Activated CD4-positive, CD25-positive, alpha-beta regulatory T cell treated with anti-CD3 and anti-CD28 coated beads, Interleukin-2, amount 50 U/mL, for 16 hours (primary cell): ENCODE measurements at regions not wholly inside any gene's neighbourhood (a gene's known extent, or its start where the extent isn't known, plus 50 kb on each side); places are given as distances from the start of the nearest gene placed in this dataset.
"Not testable (repeated sequence)": the region's sequence is repeated elsewhere in the genome, so short reads cannot be mapped to it uniquely, and the experiment has no call there.

Experiments used
- DNase-seq: peaks from one replicate; pipeline ENCODE4 v3.0.0-alpha.2; 2020; ENCODE audit warnings: low read depth, low spot score

DNA sequence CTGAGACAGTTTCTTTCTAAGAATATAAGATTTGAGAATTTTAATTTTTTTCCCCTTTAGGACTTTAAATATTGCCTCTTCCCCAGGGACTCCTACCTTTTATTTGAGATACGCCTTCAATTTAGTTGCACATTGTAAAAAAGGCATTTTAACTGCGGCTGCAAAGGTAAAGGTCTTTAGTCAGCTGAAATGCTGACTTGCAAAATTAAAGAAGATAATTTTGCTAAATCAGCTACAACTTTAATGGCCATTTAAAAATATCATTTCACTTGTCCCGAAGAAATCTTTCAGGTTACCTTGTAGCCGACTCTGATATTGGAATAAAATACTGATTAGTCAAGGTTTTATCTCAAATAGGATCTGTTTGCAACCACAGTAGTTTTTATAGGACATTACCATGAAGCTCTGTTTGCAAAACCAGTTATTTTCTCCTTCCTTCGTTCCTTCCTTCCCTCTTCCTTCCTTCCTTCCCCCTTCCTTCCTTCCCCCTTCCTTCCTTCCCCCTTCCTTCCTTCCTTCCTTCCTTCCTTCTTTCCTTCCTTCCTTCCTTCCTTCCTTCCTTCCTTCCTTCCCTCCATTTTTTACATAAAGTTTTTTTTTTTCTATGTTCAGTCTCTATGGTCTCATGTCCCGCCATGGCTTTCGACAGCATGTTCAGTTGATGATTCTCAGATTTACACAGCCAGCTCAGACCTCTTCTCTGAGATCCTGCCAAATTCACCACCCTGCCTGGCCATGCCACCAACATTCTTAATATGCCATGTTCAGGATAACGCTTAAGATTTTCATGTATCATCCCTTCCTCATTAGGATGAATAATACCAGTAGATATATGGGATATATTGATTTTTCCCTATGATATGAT is 405.4 kb upstream of the PRKX start:
- DNase-seq = no peak

DNA sequence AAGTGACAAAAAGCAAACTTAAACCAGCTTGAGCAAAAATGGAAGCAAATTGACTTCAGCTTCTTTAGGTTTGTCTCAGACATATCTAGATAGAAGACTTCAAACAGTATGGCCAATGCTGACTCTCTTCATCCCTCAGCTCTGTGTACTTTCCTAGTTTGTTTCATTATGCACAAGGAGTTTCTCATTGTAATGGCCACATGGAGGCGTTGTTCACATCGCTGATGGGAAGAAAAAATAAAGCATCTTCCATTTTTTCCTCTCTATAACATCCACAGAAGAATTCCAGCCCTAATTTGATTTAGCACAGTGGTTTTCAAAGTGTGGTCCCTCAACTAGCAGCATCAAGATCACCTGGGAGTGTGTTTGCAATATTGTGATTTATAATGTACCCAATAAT is 397.5 kb upstream of the PRKX start:
- DNase-seq = no peak

DNA sequence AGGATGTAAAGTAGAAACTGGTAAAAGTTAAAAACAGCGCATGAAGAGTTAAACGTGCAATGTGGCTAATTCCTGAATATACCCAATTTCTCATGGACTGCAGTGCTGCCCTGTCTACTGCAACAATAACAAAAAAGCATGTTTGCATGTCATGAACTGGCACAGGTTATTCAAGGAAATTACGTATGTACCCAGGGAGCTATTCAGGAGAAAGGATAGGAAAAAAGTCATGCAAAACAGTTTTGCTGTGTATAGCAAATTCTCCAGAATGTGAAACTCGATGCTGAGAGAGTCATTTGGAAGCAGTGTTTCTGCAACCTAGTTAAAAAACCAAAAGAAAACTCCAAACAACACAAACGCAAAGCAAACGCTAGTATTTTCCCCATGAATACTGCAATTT is 381.5 kb upstream of the PRKX start:
- DNase-seq = no peak

DNA sequence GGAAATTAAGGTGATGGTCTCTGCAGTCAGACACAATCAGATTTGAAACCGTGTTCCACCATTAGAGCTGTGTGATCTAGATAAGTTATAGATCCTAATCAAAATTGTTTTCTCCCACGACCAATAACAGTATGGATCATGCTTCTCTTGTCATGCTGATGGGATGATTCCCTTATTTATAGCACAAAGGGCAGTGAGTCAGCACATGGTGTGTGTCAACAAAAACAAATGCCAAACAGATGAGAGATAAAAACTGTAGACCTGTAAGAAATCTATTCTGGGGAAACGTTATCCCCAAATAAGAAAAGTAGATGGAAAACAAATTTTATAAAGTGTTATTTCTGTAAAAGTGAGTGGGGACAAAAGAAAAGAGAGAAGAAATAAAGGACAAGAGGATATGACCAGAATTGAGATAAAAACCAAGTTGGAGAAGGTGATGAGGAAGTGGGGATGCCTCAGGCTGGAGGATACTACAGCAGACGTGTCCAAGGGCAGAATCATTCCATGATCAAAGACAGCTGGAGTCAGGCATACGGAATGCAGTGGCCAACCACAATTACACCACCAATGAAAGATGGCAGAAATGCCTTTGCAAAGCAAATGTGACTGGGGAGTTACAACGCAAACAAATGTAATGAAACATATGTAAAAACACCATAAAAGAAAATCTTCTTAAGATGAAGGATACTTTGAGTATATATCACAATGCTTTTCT is 377.8 kb upstream of the PRKX start:
- DNase-seq = no peak

DNA sequence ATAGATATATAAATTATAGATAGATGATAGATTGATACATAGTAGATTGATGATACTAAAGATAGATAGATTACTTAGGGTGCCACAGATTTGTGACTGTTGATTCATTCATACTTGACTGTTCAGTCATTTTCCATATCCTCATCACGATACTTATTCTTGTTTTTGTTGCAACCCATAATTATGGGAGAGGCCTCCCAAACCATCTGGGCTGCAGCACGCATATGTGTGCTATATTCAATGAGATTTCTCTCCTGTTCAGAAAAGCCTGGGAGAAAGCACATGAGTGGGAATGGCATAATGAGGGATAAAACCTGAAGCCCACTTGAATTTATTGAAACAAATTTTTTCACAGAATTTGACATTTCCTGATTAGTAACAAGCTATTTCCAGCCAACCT is 346.4 kb upstream of the PRKX start:
- DNase-seq = no peak

DNA sequence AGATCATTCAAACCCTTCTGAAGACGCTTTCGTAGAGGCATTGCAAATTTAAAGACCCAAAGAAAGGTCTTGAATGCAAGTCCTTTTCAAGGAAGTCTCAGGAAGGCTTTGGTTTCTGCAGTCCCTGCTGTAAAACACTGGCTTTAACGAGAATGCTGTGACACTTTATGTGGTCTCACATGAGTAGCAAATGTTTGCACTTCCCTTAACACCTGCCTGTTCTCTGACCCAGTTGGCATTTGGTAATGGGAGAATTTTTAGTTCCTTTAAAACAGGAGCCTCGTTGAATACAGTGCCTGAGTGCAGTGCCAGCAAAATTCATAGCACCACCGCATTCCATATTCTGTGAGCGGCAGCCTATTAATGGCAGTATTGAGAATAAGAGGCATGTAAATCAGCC is 330.5 kb upstream of the PRKX start:
- DNase-seq = no peak

DNA sequence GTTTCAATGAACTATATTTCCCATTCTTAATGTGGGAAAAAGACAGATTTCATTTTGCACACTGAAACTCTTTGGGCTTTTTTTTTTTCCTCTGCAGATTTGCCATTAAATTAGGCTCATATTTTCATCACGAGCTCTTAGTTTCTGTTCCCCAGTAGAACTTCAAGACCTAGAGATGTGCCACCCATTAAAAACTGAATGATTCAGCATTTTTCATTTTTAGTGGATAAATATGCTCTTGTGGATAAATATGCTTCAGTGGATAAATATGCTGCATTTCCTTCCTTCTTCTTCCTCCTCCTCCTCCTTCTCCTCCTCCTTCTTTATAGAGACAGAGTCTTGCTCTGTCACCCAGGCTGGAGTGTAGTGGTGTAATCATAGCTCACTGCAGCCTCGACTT is 322.4 kb upstream of the PRKX start:
- DNase-seq = no peak

DNA sequence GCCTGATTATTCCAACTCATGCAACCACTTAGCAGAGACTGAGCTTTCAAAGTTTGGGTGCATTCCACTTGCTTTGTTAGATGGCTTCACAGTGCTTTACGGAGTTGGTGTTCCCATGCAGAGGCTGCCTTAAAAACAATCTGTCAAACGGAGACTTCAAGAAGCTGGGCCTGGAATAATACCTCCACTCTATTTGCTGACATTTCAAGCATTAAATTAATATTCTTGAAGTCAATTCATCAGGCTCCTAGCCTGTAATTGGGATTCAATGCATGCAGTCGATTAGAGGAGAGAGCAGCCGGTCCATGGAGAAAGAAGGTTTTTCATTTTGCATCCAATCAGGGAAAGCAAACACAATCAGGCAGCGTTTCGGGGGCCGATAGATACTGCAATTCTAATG is 314.7 kb upstream of the PRKX start:
- no peak for DNase-seq

DNA sequence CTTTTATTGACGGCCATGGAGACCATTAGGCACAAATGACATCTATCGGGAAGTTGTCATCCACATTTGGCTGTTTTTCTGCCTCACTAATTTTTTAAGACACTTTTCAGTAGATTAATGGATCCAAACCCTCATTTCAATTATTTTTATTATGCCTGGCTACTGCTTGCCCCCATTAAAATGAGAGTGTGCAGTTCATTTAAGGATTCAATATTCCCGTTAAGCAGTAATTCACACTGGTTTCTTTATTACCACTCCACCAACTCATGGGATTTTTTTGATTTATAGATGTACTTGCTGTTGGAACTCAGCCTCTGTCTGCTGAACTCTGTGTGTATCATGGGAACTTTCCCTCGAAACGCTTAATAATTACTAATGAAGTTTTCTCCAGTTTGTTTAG is 291.8 kb upstream of the PRKX start:
- DNase-seq = no peak

DNA sequence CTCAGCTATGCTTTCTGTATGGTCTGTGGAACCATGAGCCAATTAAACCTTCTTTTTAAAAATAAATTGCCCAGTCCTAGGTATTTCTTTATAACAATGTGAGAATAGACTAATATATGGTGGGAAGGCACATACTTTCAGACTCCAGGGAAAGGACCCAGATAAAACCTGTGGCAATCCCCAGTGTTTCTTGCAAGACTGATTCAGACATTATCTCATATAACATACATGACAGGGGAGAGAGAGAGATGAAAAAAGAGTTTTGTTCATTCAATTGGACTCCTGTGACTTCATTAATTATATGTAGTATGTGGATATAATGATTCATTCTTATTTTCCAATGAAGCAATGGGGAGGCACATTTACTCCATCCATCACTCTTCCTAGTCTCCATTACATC is 291.4 kb upstream of the PRKX start:
- no peak for DNase-seq

DNA sequence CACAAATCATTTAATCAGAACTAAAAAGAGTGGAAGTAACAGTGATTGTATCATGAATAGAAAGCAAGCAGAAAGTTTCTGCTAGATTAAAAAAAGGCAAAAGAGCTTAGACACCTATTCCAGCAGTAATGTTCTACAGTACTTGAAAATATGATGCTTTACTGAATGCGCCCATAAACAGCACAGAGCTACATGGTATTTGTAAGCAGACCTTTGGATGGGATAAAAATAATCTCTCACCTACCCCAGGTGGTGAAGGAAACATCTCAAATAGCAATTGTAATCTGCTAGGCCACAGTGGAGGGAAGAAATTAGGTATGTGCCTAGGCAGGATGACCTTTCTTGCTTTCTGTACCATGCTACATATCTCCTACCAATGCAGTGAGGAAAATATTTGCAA is 280.9 kb upstream of the PRKX start:
- DNase-seq = no peak

DNA sequence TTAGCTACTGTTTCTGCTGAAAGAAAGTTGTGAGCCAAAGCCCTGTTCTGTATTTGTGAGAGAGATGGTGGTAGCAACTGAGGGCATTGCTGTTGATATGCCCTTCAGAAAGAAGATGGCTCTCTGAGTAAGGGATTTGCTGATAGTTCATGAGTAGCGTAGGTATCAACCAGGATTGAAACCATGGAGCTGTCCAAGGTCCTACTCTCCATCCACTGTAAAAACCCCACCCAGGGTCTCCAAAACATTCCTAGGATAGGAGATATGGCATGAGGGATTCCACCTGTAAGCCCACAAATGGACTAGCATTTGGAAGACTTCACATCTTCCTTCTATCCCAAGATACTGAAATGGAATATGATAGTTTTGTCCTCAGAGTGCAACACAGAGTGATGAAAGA is 277.1 kb upstream of the PRKX start:
- DNase-seq = no peak

DNA sequence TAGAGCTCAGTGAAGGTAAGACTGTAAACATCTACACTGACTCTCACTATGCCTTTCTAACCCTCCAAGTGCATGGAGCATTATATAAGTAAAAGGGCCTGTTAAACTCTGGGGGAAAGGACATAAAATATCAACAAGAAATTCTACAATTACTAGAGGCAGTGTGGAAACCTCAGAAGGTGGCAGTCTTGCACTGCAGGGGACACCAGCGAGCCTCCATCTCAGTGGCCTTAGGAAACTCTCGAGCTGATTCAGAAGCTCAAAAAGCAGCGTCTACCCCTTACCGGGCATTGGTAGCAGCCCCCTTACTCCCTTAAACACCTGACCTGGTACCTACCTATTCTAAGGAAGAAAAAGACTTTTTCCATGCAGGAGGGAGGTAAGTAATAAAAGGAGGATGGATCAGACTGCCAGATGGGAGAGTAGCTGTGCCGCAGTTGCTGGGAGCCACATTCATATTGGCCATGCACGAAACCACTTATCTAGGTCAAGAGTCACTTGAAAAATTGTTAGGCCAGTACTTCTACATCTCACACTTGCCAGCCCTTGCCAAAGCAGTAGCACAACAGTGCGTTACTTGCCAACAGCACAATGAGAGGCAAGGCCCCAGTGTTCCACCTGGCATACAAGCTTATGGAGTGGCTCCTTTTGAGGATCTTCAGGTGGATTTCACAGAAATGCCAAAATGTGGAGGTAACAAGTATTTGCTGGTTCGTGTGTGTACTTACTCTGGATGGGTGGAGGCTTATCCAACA is 258.8 kb upstream of the PRKX start:
- not testable (repeated sequence) for DNase-seq

DNA sequence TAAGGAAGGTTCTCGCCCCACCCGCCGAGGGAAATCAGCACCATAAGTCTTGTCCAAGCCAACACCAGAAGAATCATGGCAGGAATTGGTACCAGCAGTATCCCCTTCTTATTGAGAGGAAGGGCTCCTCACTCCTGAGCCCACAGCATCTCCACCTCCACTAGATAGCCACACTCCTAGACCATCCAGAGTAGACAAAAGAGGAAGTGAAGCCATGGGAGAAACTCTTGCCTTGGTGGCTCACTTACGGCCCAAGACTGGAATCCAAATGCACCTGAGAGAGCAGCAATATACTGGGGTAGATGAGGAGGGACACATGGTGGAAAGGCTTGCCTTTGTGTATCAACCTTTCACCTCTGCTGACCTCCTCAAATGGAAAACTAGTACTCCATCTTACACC is 255.3 kb upstream of the PRKX start:
- no peak for DNase-seq

DNA sequence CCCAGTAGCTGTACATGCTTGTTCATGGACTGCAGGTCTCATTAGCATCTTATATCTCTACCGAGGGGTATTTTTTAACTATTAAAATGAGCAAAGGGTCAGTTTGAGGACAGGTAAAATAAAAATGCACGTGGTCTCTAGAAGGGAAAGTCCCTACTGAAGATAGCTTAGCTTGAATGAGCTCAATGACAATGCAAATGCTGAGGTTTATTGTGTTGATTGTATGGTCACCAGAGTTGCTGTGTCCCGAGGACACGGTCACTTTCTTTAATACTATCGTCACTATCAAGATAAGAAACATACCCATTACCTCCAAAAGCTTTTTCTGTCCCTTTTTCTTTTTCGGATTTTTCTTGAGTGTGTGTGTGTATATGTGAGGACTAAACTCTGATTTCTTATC is 250.5 kb upstream of the PRKX start:
- no peak for DNase-seq

DNA sequence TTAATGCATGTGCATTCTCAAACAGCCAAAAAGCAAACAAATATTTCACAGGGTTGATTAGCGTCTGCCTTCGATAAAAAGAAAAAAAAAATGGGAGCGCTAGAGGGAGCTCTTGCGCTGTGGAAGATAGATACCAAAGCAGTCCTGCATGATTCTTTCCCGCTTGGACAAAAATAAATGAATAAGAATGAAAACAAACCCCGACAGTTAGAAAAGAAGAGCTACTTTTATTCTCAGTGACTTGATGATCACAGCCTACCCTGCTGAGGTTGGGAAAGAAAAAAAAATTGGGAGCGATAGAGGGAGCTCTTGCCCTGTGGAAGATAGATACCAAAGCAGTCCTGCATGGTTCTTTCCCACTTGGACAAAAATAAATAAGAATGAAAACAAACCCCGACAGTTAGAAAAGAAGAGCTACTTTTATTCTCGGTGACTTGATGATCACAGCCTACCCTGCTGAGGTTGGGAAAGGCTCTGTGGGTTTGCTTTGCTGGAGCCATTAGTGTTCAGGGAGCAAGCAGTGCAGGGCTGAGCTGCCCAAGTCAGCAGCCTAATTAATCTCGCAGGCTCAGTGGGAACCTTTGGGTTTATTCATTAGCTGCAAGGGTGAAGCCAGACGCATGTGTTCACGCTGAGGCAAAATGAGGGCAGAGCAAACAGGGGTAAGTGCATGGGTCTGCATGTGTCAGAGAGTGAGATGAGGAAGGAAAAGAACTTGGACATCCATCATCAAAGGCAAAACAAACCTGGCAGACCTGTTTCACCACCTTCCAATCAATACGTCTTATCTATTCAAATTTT is 249.3 kb upstream of the PRKX start:
- DNase-seq = no peak

DNA sequence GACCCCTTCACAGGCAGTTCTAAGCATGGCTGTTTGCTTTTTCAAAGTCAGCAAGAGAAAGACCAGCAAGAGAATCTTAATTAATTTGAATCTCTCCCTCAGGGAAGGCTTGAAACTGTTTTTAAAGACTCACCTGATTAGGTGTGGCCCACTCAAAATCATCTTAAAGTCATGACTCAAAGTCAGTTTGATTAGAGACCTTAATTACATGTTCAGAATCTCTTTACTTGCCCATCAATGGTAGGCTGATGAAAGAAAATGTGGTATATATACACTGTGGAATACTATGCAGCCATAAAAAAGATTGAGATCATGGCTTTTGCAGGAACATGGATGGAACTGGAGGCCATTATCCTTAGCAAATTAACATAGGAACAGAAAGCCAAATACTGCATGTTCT is 247.5 kb upstream of the PRKX start:
- DNase-seq = no peak

DNA sequence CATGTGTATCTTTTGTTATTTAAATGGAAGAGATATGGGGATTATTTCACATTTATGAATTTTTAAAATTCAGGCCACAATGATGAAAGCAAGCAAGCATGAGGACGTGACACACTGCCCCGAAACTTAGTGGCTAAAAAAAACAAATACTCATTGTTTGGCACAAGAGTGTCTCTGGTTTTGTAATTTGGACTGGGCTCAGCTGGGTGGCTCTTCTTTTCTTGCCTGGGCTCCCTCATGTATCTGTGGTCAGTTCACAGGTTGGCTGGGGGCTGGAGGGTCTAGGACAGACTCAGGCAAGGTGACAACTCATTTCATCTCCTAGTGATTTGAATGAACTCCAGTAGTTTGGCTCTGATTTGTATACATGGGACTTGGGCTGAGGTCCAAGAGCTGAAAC is 238.4 kb upstream of the PRKX start:
- DNase-seq = no peak

DNA sequence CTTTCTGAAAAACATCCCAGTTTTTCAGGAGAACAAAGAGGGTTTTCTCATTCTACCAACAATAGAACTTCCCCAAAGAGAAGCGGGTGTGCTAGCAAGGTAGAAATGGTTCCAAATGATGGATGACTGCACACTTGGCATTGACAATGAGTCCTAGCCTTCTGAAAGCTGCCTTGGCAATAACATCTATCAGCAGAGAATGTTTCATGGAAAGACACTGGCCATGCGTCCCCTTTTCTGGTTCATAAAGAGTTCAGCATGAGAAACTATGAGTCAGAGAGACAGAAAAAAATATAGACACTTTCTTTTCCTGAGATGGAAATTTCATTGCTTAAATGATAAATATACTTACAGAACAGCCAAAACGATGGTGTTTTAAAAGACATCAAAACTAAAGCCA is 236.9 kb upstream of the PRKX start:
- no peak for DNase-seq

DNA sequence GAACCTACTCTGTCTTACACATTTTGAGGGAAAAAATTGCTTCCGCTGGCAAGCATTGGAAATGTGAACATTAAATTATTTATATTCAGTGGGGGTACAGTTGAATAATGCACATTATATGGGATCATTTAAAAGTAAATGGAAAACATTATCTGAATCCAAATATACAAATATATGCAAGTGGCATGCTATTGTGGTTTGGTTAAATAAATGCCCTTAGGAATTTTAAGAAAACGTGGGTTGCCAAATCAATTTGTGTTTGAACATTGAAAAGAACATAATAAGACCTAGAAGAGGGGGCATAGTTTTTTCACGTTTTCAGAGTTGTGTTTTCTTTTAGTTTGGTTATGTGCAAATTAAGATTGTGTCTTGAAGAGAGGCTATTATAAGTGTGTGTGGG is 230.5 kb upstream of the PRKX start:
- no peak for DNase-seq

DNA sequence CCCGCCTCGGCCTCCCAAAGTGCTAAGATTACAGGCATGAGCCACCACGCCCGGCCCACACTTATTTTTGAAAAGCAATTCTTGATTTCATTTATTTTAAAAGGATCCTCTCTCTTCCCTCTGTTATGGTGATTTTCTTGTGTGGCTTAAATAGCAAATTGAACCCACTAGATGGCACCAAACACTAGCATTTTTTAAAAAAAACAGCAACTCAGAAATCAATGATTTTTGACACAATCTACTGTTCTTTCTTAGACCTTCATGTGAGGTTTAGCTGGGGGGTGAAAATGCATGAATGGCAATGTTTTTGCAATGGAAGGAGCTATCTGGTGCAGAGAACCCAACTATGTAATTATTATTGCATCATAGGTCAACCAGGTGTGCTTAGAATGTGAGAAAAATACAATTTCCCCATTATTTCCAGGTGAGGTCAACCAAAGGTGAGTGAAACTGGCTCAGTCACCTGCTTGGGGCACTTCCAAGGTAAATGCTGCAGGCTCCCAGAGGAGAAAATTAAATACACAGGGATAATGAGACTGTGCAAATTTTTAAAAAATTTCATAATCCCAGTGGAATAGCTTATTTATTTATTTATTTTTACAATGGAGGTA is 226.7 kb upstream of the PRKX start:
- DNase-seq = no peak
